ENCODE measurements at regions not wholly inside any gene's neighbourhood (a gene's known extent, or its start where the extent isn't known, plus 50 kb on each side); places are given as distances from the start of the nearest gene placed in this dataset.

- no peak for TF ChIP-seq MAFK (IDR thresholded peaks at IDR 0.05; ENCODE audit: low read depth, low read length)
- TF ChIP-seq YY1 (IDR thresholded peaks at IDR 0.05; ENCODE audit: low read depth, low read length) = no peak
- no peak for TF ChIP-seq POLR2AphosphoS5 (IDR thresholded peaks at IDR 0.05; ENCODE audit: low read depth, low read length)
- no peak for TF ChIP-seq KDM4A (IDR thresholded peaks at IDR 0.05; ENCODE audit: low read depth, low read length, severe bottlenecking)
Measured at GRCh38 chr2:59882822-59883221, 670.6 kb downstream of the BCL11A start (continued).
